Endodermal cell (in vitro differentiated cells): ENCODE measurements at regions not wholly inside any gene's neighbourhood (a gene's known extent, or its start where the extent isn't known, plus 50 kb on each side); places are given as distances from the start of the nearest gene placed in this dataset.

Experiments
- DNase-seq: peaks from one replicate; pipeline ENCODE4 v3.0.0-alpha.2; 2017
- H3K27ac ChIP-seq: 2 replicates; pipeline ENCODE4 v1.5.1; 2013; ENCODE audit warnings: mild to moderate bottlenecking, low read depth, low read length, moderate library complexity
- H3K27me3 ChIP-seq: 2 replicates; pipeline ENCODE4 v1.6.1; 2013; ENCODE audit warnings: mild to moderate bottlenecking, low read length, moderate library complexity; ENCODE audit not compliant: insufficient read depth, control insufficient read depth, poor library complexity, severe bottlenecking
- H3K36me3 ChIP-seq: 2 replicates; pipeline ENCODE4 v1.7.0; 2013; ENCODE audit warnings: mild to moderate bottlenecking, low read length, moderate library complexity; ENCODE audit not compliant: control insufficient read depth, insufficient read depth
- H3K4me1 ChIP-seq: one replicate; pipeline ENCODE4 v1.7.0; 2013; ENCODE audit warnings: low read length; ENCODE audit not compliant: control insufficient read depth, insufficient read depth
- H3K4me3 ChIP-seq: 2 replicates; pipeline ENCODE4 v1.5.1; 2013; ENCODE audit warnings: mild to moderate bottlenecking, low read length, moderate library complexity
- H3K9ac ChIP-seq: 2 replicates; pipeline ENCODE4 v1.6.1; 2013; ENCODE audit warnings: mild to moderate bottlenecking, low read length, moderate library complexity; ENCODE audit not compliant: poor library complexity, severe bottlenecking; ENCODE audit errors: extremely low read depth
- H3K9me3 ChIP-seq: 2 replicates; pipeline ENCODE4 v1.6.1; 2013; ENCODE audit warnings: mild to moderate bottlenecking, low read length, moderate library complexity; ENCODE audit not compliant: control insufficient read depth
- H3K27ac Mint-ChIP-seq: 2 replicates; pipeline ENCODE4 v1.8.0; 2020; ENCODE audit warnings: mixed read lengths
- H3K27me3 Mint-ChIP-seq: 2 replicates; pipeline ENCODE4 v1.8.0; 2021; ENCODE audit warnings: mild to moderate bottlenecking, mixed read lengths; ENCODE audit not compliant: insufficient read depth
- H3K36me3 Mint-ChIP-seq: 2 replicates; pipeline ENCODE4 v1.8.0; 2020; ENCODE audit warnings: low read depth, mixed read lengths
- H3K4me1 Mint-ChIP-seq: 2 replicates; pipeline ENCODE4 v1.8.0; 2020; ENCODE audit warnings: mixed read lengths
- H3K4me3 Mint-ChIP-seq: 2 replicates; pipeline ENCODE4 v1.8.0; 2020; ENCODE audit warnings: mild to moderate bottlenecking, moderate library complexity, mixed read lengths
- H3K9me3 Mint-ChIP-seq: 2 replicates; pipeline ENCODE4 v1.8.0; 2020; ENCODE audit warnings: mild to moderate bottlenecking, mixed read lengths
- CTCF ChIP-seq: fragments of 200-600 bp; sonication (generic); conservative IDR thresholded peaks from 2 replicates; pipeline ENCODE4 v1.5.0; 2021; ENCODE audit warnings: antibody characterized with exemption, mild to moderate bottlenecking
- WGBS, 2 experiments: methylation state at CpG; one replicate each; pipeline versions ENCODE4 v1.1.5 to v1.1.7; 2013; ENCODE audit warnings: missing lambda C conversion rate in 2 of 2, mixed read lengths in 1 of 2; ENCODE audit not compliant: insufficient coverage in 1 of 2, insufficient read length in 1 of 2; 5-methylcytosine and 5-hydroxymethylcytosine counted together

- Histone ChIP-seq H3K9ac (no peak overlapping the region), H3K4me3 (peak overlapping the region; percentile 6), H3K36me3 (no peaks in the 10 kb centered on the region), H3K27ac (no peak overlapping the region), H3K4me1 (no peaks in the 10 kb centered on the region), H3K9me3 (peaks cover 13% of the 10 kb centered on the region), H3K27me3 (no peaks in the 10 kb centered on the region)
- WGBS, 2 experiments = 93% methylated on average over 2 of the region's 2 CpGs
- no peaks in the 10 kb centered on the region for H3K9me3 Mint-ChIP-seq
- no peaks in the 10 kb centered on the region for H3K36me3 Mint-ChIP-seq
- H3K4me1 Mint-ChIP-seq = no peaks in the 10 kb centered on the region
- H3K27ac Mint-ChIP-seq = no peak overlapping the region
- no peak overlapping the region for H3K4me3 Mint-ChIP-seq
- H3K27me3 Mint-ChIP-seq = no peaks in the 10 kb centered on the region
- no peak for TF ChIP-seq CTCF
- DNase-seq = no peak
These were observed 326.7 kb downstream of the BRD1 start for GRCh38 chr22:49500942-49501395.

GRCh38 chr22:49500076-49500460 is 327.6 kb downstream of the BRD1 start:
- no peaks in the 10 kb centered on the region for H3K4me1 ChIP-seq
- Mint-ChIP-seq H3K4me3 (no peak overlapping the region), H3K27ac (no peak overlapping the region), H3K27me3 (no peaks in the 10 kb centered on the region), H3K4me1 (no peaks in the 10 kb centered on the region), H3K36me3 (no peaks in the 10 kb centered on the region), H3K9me3 (no peaks in the 10 kb centered on the region)
- no peak overlapping the region for H3K4me3 ChIP-seq
- peaks cover 13% of the 10 kb centered on the region for H3K9me3 ChIP-seq
- TF ChIP-seq CTCF = no peak
- H3K27me3 ChIP-seq = no peaks in the 10 kb centered on the region
- H3K36me3 ChIP-seq = no peaks in the 10 kb centered on the region
- DNase-seq = no peak
- H3K27ac ChIP-seq = no peak overlapping the region
- no peak overlapping the region for H3K9ac ChIP-seq

GRCh38 chr22:49499433-49500075 is 328.1 kb downstream of the BRD1 start:
- no peaks in the 10 kb centered on the region for H3K27me3 ChIP-seq
- TF ChIP-seq CTCF = no peak
- no peak overlapping the region for H3K27ac ChIP-seq
- peaks cover 13% of the 10 kb centered on the region for H3K9me3 ChIP-seq
- H3K4me1 ChIP-seq = no peaks in the 10 kb centered on the region
- 83 to 100% methylated on average over 1 of the region's 1 CpG for WGBS, 2 experiments
- no peaks in the 10 kb centered on the region for H3K36me3 ChIP-seq
- Mint-ChIP-seq H3K9me3 (no peaks in the 10 kb centered on the region), H3K4me1 (no peaks in the 10 kb centered on the region), H3K4me3 (no peak overlapping the region), H3K27me3 (peaks cover 1% of the 10 kb centered on the region), H3K27ac (no peak overlapping the region), H3K36me3 (no peaks in the 10 kb centered on the region)
- H3K9ac ChIP-seq = no peak overlapping the region
- H3K4me3 ChIP-seq = no peak overlapping the region
- no peak for DNase-seq
